HG03025 (cell line): ENCODE measurements at regions not wholly inside any gene's neighbourhood (a gene's known extent, or its start where the extent isn't known, plus 50 kb on each side); places are given as distances from the start of the nearest gene placed in this dataset.

Experiments
- ATAC-seq: cut with Tn5 transposase; IDR thresholded peaks from one replicate; pipeline ENCODE4 v1.9.1; 2021; ENCODE audit warnings: mild to moderate bottlenecking, moderate library complexity; ENCODE audit not compliant: unreplicated experiment, low FRiP score

DNA sequence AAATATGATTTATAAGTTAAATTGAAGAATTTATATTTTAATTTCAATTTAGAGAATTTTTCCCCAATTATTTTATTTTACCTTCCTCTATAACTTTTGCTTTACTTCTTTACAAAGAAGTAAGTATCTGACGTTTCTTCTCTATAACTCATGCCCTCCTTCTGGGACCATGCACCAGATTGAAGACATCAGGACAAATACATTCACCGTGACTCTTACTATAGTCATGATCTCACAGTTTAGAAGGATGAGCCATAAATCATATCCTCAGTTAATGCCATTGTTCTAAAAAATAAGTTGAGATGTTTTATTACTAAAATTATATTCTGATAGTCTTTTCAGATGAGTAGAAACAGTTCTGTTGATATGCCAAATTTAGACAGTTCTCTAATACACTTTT lies 279.3 kb downstream of the TMX3 start:
- no peak for ATAC-seq

DNA sequence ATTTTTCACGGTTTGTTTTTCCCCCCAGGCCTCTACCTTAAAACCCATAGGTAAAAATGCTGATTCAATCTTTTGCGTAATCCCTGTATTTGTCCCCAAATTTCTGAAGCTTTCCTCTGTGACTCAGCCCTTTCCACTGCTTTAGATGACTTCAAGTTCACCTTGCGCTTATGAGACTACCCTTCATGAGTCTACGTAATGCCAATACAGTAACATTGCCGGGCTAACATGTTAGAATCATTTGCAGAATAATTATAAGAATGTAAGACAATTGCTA lies 283.0 kb downstream of the TMX3 start:
- no peak for ATAC-seq

DNA sequence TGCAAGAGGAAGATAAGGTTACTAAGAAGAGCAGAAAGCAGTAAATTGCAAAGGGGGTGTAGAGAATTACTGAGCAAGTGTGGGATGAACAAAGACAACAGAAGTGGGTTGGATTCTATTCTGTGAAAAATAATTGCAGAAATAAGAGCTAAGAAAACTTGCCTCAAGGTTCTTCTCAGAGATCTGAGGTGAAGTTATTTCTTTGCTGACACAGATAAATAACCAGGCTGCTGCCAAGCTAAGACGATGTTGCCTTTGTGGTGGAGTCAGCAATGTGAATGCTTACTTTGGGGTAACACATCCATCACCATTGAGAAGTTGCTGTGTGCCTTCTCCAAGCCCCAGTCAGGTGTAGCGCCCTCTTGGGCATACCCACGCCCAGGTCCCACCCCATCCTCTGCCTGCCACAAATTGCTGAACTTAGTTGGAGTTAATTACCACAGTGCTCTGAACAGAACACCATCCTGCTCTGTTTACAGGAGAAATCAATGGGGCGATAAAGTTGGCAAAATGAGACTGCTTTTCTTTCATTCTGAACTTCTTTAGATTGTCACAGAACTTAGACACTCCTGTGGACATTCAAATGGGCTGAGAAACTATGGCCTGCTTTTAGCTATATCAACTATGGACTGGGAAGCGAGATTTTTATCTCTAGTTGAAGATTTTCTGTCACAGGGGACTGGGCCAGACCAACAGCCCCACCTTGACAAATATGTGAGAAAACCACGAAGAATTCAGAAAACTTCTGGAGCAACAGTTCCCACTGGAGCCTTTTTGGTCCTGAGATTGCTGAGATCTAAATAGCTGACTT lies 283.6 kb downstream of the TMX3 start:
- ATAC-seq = no peak

- no peak for ATAC-seq
Measured at GRCh38 chr18:68429841-68430240, 285.1 kb downstream of the TMX3 start.

GRCh38 chr18:68429111-68429510 lies 285.8 kb downstream of the TMX3 start:
- ATAC-seq = no peak

GRCh38 chr18:68428661-68429060 lies 286.2 kb downstream of the TMX3 start:
- ATAC-seq = no peak

DNA sequence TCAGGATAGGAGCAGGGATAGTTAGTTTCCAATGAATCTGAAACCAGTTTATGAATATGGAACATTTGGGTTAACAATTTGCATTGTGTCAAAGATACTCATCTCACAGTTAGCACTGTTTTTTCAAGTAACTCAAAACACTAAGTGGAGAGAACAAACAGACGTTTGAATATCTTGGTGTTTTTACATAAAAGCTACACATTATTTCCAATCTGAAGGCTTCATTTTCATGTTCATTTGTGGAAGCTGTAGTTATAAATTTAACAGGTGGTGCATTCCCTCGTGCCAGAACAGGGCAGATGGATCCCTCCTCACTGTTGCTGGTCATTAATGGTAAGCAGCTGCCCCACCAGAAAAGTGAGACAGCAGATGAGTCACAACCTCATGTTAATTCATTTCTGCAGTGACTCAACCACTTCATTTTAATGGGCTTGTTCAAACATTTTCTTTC lies 286.9 kb downstream of the TMX3 start:
- no peak for ATAC-seq

- ATAC-seq = no peak
Measured at GRCh38 chr18:68426731-68427315, 288.1 kb downstream of the TMX3 start.

DNA sequence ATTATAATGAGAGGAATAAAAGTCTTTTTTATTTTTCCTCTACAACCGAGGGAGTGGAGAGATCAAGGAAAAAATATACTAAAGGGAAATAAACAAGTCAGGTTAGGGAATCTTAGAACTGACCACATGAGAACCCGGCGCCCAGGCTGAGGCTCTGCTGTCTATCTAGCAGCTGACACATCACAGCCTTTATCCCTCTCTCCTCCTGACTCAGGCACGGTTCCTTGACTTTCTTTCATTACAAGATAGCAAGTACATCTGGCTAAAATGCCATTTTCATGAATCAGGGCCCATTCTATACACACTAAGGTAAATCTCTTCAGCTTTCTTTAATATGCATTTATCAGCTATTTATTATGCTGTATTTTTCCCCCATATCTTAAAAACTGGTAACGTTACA lies 296.0 kb downstream of the TMX3 start:
- no peak for ATAC-seq

- ATAC-seq = no peak
Measured at GRCh38 chr18:68418226-68418868, 296.6 kb downstream of the TMX3 start.

GRCh38 chr18:68417826-68418225 lies 297.1 kb downstream of the TMX3 start:
- ATAC-seq = no peak

GRCh38 chr18:68417166-68417799 lies 297.6 kb downstream of the TMX3 start:
- no peak for ATAC-seq

DNA sequence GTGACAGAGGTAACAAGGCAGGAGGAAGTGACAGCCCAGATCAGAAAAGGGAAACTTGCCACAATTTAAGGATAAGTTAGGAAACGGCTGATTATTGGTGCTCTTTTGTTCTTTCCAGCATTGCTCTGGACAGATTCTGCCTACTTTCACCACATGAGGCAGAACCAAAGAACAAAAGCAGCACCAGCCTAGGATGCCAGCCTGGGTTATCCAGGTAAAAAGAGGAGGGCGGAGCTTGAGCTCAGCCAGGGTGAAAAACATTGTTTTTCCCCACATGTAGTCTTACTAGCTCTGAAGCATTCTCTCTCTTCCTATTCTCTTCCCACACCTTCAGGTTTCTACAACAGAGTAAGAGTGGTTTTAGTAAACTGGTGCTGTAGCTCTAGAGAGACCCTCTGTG lies 300.5 kb downstream of the TMX3 start:
- no peak for ATAC-seq

DNA sequence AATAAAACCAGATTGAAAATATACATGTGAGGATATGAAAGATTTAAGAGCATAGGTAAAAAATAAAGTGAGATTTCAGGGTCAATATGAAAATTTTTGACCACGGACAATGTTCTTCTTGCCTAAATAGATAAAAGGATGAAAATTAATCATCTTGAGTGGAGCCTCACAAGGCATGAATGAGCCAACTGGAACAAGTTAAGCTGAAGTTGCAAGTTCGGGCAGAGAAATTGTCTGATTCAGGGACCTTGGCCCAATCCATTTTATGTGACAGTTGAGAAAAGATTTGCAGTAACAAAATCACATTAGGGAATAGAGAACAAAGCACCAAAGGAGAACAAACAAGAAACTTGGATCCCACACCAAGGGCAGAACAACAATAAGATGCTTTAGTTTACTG lies 305.3 kb downstream of the TMX3 start:
- ATAC-seq = no peak

DNA sequence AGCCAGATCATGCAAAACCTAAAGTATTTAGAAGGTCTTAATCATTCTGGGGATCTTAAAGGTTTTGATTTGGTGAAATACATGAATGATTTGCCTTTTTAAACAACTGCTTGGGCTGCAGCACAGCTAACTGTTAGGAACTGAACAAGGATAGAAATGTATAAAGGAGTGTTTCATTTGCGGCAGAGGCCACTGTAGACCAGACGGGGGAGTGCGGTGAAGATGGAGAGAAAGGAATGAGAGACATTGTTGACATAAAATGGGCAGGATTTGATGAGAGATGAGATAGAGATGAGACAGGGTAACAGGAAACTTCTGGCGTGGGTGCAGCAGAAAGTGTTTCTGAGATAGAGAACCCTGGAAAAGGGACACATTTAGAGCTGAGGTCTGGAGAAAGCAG lies 308.1 kb downstream of the TMX3 start:
- ATAC-seq = no peak

DNA sequence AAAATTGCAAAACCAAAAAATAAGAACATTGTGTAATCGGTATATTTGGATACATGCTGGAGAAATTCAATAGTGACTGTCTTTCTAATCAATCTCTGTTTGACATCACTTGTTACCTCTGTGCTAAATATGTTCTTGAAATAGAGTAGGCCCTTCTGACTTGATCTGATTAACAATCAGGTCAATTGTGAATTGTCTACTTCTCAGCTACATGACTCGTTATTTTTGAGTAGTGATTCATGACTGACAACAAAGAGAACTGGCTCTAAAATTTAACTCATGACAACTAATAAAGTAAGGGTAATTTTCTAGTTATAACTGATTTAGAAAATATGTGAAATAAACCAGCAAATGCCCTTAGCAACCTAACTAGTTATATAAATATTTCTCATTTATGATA lies 312.1 kb downstream of the TMX3 start:
- no peak for ATAC-seq

GRCh38 chr18:68400889-68401288 lies 314.0 kb downstream of the TMX3 start:
- ATAC-seq = no peak

DNA sequence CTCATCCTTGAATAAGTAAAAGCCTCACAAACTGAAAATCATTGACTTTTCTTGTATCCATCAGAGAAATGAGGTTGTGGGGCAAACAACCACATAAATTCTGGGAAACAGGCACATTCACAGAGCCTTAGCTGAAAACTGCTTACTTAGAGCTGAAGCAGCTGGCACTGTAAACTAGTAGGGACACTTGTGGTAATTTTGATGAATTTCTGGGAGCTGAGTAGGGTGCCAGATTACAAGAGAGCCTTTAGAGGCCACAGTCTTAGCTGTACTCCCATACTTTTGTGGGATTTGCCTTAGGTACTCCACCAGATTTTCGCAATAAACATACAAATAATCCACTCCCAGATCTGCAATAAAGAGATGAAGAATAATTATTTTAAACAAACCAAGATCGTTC lies 315.2 kb downstream of the TMX3 start:
- no peak for ATAC-seq

GRCh38 chr18:68397241-68398035 lies 317.5 kb downstream of the TMX3 start:
- no peak for ATAC-seq

GRCh38 chr18:68394705-68395104 lies 320.2 kb downstream of the TMX3 start:
- ATAC-seq = no peak

GRCh38 chr18:68391801-68392200 lies 323.1 kb downstream of the TMX3 start:
- ATAC-seq = no peak
